ENCODE measurements at regions not wholly inside any gene's neighbourhood (a gene's known extent, or its start where the extent isn't known, plus 50 kb on each side); places are given as distances from the start of the nearest gene placed in this dataset.

DNA sequence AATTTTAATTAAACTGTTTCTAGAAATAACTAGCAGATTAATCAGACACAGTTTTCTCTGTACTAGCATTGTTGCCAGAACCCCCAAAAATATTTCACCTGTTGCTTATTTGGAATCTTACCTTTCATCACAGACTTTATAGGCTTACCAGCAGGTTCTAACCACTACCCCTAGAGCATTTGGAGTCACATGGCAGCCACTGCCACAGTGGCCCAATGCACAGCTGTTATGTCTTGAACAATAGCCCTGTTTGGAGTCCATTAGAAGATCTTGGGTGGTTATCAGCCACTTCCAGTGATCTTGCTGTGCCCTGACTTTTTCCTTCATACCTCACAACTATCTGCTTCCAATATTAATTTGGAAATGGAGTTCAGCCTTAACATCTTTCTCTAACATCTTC is 186.2 kb upstream of the TANK start:
- H3K4me1 Mint-ChIP-seq (ENCODE audit: low read depth): peaks cover 10% of the 10 kb centered on the region
- DNase-seq (ENCODE audit: low spot score): no peak
- no peak overlapping the region for H3K4me3 Mint-ChIP-seq (ENCODE audit: unreplicated experiment)
- H3K36me3 Mint-ChIP-seq (ENCODE audit: low read depth): peaks cover 1% of the 10 kb centered on the region
- H3K27ac Mint-ChIP-seq (ENCODE audit: unreplicated experiment): no peak overlapping the region
- no peak for TF ChIP-seq CTCF (IDR thresholded peaks at IDR 0.05)
- no peaks in the 10 kb centered on the region for H3K27me3 Mint-ChIP-seq (ENCODE audit: low read depth)
- H3K9me3 Mint-ChIP-seq (ENCODE audit: low read depth): peaks cover 5% of the 10 kb centered on the region

- TF ChIP-seq CTCF (IDR thresholded peaks at IDR 0.05): no peak
- no peak overlapping the region for H3K4me3 Mint-ChIP-seq (ENCODE audit: unreplicated experiment)
- peaks cover 1% of the 10 kb centered on the region for H3K36me3 Mint-ChIP-seq (ENCODE audit: low read depth)
- no peak for DNase-seq (ENCODE audit: low spot score)
- H3K27me3 Mint-ChIP-seq (ENCODE audit: low read depth): no peaks in the 10 kb centered on the region
- H3K9me3 Mint-ChIP-seq (ENCODE audit: low read depth): peaks cover 10% of the 10 kb centered on the region
- H3K27ac Mint-ChIP-seq (ENCODE audit: unreplicated experiment): no peak overlapping the region
- H3K4me1 Mint-ChIP-seq (ENCODE audit: low read depth): peaks cover 7% of the 10 kb centered on the region
Observed at GRCh38 chr2:160974803-160975202, 185.4 kb upstream of the TANK start.

GRCh38 chr2:160976797-160977196 is 183.4 kb upstream of the TANK start:
- Mint-ChIP-seq H3K27ac (ENCODE audit: unreplicated experiment) (no peak overlapping the region), H3K4me1 (ENCODE audit: low read depth) (no peaks in the 10 kb centered on the region), H3K36me3 (ENCODE audit: low read depth) (peaks cover 1% of the 10 kb centered on the region), H3K9me3 (ENCODE audit: low read depth) (peaks cover 10% of the 10 kb centered on the region), H3K4me3 (ENCODE audit: unreplicated experiment) (no peak overlapping the region), H3K27me3 (ENCODE audit: low read depth) (no peaks in the 10 kb centered on the region)
- no peak for TF ChIP-seq CTCF (IDR thresholded peaks at IDR 0.05)
- no peak for DNase-seq (ENCODE audit: low spot score)

DNA sequence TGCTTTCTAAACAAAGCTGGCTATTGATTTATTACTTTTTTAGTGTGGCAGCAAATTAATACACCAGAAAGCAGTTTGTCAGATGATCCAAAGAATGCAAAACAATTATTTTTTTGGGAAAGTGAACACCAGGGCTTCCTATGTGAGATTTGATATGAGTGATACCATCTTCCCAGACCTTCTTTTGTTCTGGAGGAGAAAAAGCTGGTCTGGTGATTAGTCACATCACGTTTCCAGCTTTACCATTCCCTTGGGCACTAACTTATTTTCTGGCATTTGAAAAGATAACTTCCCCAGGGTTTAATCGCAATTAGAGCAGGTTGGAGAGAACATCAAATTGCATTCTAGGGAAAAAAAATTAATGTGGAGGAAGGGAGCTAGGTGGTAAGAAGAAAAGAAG is 182.9 kb upstream of the TANK start:
- Mint-ChIP-seq H3K36me3 (ENCODE audit: low read depth) (peaks cover 1% of the 10 kb centered on the region), H3K27me3 (ENCODE audit: low read depth) (no peaks in the 10 kb centered on the region), H3K27ac (ENCODE audit: unreplicated experiment) (no peak overlapping the region), H3K9me3 (ENCODE audit: low read depth) (peaks cover 10% of the 10 kb centered on the region), H3K4me3 (ENCODE audit: unreplicated experiment) (no peak overlapping the region), H3K4me1 (ENCODE audit: low read depth) (no peaks in the 10 kb centered on the region)
- TF ChIP-seq CTCF (IDR thresholded peaks at IDR 0.05): no peak
- DNase-seq (ENCODE audit: low spot score): no peak

- TF ChIP-seq CTCF (IDR thresholded peaks at IDR 0.05): no peak
- Mint-ChIP-seq H3K36me3 (ENCODE audit: low read depth) (peaks cover 1% of the 10 kb centered on the region), H3K9me3 (ENCODE audit: low read depth) (peaks cover 10% of the 10 kb centered on the region), H3K4me1 (ENCODE audit: low read depth) (no peaks in the 10 kb centered on the region), H3K27me3 (ENCODE audit: low read depth) (no peaks in the 10 kb centered on the region), H3K4me3 (ENCODE audit: unreplicated experiment) (no peak overlapping the region), H3K27ac (ENCODE audit: unreplicated experiment) (no peak overlapping the region)
- no peak for DNase-seq (ENCODE audit: low spot score)
Observed at GRCh38 chr2:160977854-160978253, 182.4 kb upstream of the TANK start.
